Skin of body (tissue), 1 donor: ENCODE measurements at regions not wholly inside any gene's neighbourhood (a gene's known extent, or its start where the extent isn't known, plus 50 kb on each side); places are given as distances from the start of the nearest gene placed in this dataset.

Experiments used
- DNase-seq: peaks from one replicate; lab custom pipeline; 2025; lab: John Stamatoyannopoulos, UW

- no peak for DNase-seq
Observed at GRCh38 chr1:181386340-181386739, 97.0 kb upstream of the CACNA1E start.

DNA sequence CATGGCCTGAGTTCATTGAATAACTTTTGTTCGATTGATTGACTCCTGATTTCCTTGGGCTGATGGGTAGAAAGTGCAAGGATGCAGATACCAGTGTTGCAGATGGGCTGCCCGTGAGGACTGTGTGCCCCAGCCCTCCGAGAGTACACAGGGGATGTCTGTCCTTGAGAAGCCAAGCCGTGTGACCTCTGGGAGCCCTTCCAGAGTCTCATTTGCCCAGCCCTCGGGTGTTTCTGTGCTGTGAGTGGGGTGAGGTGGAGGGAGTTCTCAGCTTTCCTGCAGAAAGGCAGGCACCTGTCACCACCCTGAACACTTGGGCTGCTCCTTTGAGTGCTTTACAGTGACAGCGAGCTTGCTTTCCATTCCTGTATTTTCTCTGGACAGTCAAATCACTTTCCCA is 96.4 kb upstream of the CACNA1E start:
- DNase-seq, result no peak

GRCh38 chr1:181387702-181388101 is 95.6 kb upstream of the CACNA1E start:
- no peak for DNase-seq

DNA sequence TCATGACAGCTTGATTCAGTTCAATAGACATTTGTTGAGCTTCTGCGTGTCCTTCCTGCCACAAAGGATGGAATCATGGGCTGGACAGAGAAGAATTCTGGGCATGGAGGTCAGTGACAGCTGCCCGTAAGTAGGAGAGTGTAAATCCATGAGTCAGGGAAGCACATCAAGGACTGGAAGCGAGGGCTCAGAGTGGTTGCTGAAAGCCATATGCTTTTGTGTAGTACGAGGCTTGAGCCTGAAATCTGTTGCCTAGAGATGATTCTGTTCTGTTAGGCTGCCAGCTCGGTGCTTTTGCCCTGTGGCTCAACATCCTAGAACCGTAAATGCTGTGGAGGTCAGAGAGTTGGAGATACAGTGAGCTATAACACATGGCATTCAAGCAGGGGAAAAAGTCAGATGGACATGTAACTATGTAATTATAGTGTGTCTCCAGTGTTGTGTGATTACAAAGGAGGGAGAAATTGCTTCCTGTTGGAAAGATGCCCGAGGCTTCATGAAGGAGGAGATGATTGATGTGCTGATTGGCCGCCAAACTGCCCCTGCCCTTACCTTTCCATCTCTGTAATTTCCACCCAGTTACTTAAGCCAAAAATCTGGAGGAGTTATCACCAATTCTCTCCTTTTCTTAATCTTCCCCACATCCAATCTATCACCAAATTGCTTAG is 92.8 kb upstream of the CACNA1E start:
- DNase-seq, result no peak

DNA sequence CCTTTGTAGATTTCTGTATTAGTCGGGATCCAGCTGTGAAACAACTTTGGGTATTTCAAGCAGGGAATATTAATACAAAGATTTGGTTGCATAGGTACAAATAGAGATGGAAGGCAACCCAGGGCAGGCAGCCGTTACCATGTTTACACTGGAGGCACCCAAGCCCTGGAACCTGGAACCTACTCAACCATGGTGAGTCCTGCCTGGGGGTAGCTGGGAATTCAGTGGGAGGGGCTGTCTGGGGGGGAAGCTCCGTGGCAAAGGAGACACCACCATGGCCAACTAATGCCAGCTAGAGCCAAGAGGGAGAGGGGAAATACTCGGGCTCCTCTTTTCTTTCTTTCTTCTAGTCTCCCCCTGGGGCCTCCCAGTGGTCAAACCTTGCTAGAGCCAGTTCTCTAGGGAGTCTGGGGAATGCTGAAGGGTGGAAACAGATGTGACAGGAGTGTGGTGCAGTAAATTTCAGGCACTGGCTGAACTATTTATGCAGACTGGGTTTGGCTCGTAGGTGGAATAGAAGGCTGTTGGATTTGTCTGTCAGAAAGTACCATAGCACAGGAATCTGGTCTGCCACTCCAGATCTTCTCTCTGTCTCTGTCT is 91.9 kb upstream of the CACNA1E start:
- no peak for DNase-seq

GRCh38 chr1:181392133-181392532 is 91.2 kb upstream of the CACNA1E start:
- DNase-seq, result no peak

- no peak for DNase-seq
Observed at GRCh38 chr1:181392613-181393220, 90.6 kb upstream of the CACNA1E start.

DNA sequence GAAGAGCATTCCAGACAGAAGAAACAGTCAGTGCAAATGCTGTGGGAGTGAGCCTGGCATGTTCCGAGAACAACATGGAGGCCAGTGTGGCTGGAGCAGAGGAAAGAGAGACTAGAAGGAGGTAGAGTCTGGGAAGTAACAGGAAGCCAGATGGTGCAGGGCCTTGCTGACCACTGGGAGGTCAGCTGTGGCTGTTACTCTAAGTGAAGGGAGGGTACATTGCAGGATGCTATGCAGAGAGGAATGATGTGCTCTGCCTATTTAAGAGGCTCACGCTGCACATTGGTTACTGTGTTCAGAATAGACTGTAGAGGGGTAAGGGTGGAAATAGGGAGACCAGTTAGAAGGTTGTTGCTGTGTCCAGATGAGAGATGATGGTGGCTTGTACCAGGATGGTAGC is 88.6 kb upstream of the CACNA1E start:
- DNase-seq, result no peak

- DNase-seq, result no peak
Observed at GRCh38 chr1:181396171-181396670, 87.1 kb upstream of the CACNA1E start.

- DNase-seq, result no peak
Observed at GRCh38 chr1:181396811-181397210, 86.5 kb upstream of the CACNA1E start.

DNA sequence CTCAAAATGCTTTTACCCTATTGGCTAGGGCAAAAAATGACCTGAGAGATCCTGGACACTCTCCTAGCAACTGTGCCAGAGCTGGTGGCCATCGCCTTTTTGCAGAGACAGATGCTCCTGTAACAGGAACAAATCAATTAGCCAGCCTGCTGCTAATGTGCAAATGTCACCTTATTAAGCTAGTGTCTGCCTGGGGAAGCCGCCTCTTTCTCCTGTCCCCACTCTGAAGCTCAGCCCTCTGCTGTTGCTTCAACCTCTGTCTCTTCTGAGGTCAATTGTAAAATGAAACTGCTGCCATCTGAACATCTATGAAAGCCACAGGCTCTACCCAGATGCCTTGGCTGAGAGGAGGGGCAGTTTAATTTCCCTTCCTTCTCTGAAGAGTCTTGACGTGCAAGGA is 85.5 kb upstream of the CACNA1E start:
- DNase-seq, result no peak

- no peak for DNase-seq
Observed at GRCh38 chr1:181398544-181398943, 84.8 kb upstream of the CACNA1E start.

DNA sequence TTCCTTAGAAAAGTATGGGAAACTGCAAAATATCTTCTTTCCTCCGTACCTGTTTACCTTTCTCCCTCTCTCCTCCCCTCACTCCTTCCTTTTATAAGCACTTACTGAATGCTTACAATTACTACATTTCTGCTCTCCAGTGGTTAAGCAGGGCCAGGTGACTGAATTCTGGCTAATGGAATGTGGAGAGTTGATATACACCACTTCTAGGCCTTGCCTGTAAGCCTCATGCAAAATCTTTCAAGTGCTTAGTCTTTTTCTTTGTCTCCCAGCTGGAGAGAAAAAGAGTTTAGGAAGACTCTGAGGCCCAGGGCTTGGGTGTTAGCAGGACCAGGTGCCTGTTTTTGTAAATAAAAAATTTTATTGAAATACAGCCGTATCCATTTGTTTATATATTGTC is 77.7 kb upstream of the CACNA1E start:
- DNase-seq, result no peak

- DNase-seq, result no peak
Observed at GRCh38 chr1:181406989-181407388, 76.3 kb upstream of the CACNA1E start.

DNA sequence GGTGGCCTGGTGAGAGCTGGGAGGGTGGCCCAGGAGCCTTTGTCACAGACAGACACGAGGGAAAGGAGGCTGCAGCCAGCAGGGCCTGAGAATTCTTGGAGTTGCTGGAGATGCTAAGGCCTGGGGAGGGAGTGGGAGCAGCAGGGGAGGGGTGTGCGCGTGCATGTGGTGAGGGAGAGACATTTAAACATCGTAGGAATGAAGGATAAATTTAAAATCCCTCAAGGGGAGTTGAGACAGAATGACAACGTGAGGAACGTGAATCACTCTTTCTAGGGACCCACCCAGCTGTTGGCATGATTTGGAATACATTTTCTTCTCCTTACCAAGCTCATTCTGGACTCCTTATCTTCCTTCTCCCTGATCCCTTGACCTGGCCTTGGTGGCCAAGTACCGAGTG is 73.3 kb upstream of the CACNA1E start:
- DNase-seq, result no peak

DNA sequence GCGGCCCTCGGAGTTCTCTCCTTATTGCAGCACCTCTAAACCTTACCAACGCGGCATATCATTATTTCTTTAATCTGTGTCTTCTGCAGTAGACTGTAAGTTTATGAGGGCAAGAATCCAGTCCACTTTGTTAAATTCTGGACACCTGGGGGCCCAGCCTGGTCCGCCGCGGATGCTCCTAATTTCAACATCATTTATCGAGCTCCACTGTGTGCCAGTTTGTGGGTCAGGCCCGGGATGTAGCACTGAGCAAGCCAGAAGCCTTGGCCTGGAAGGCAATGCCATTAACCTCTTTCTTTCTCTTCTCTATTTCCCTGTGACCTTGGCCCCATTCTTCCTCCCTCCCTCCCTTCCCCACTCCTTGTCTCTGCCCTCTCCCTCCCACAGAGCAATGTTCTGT is 70.6 kb upstream of the CACNA1E start:
- no peak for DNase-seq

DNA sequence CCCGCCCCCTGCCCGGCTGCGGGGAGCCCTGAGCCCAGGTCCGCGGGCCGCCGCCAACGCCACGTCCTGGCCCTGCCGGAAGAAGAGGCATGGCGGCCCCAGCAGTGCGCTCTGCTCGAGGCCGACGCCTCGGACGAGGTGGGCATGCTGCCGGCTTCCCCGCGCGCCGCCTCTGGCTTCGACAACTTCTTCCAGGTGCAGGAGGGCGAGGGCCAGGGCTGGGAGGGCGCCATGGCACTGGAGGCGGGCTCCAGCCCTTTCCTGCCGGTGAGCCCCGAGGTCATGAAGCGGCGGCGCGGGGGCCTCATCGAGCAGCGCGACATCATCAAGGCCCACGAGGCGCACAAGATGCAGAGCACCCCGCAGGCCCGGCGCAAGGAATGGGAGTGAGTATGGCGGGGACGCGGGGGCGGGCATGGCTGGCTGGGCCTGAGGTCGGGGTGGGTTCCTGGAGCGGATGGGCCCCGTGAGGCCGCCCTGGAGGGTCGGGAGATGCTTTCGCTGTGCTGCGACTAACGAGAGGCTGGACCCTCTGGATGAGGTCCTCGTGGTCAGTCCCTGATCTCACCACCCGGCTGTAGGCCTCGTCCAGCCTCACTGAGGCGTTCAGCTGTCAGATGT is 70.0 kb upstream of the CACNA1E start:
- no peak for DNase-seq

DNA sequence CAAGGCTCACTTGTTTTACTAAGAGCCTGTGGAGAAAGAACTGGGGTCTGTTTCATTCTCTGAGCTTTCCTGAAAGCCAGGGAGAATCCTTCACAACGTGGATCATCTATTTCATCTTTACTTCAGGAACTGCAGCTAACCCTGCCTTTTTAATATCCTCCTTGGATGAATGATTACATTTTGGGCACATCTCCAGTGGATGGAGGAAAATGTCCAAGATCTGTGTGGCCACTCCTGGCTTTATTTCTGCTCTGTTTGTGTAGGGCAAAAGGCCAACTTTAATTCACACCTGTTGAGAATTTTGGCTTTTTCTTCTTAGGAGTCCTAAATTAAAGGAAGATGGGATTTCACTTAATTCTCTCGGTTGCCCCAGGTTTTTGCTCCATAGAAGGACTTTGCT is 69.5 kb upstream of the CACNA1E start:
- no peak for DNase-seq

GRCh38 chr1:181416268-181416860 is 67.0 kb upstream of the CACNA1E start:
- DNase-seq, result no peak

GRCh38 chr1:181417915-181418314 is 65.4 kb upstream of the CACNA1E start:
- DNase-seq, result no peak

GRCh38 chr1:181423301-181423918 is 59.9 kb upstream of the CACNA1E start:
- DNase-seq, result no peak
